Common myeloid progenitor, CD34-positive (primary cell): ENCODE measurements at regions not wholly inside any gene's neighbourhood (a gene's known extent, or its start where the extent isn't known, plus 50 kb on each side); places are given as distances from the start of the nearest gene placed in this dataset.

Experiments used
- CTCF ChIA-PET: fragments of 350-600 bp; sonication (Branson Sonifier 250); formaldehyde crosslinking; loops from one replicate; lab custom pipeline; 2021; ENCODE audit warnings: antibody characterized with exemption; lab: Charles Lee
- POLR2A ChIA-PET: fragments of 350-600 bp; sonication (Branson Sonifier 250); formaldehyde crosslinking; loops from one replicate; lab custom pipeline; 2021; ENCODE audit warnings: antibody characterized with exemption; lab: Charles Lee
- DNase-seq, 3 donors: peaks; one replicate each; pipeline versions ENCODE4 v3.0.0 to v3.0.0-alpha.2; 2013
- H3K27ac ChIP-seq, 2 experiments: 1 replicate in 1 of 2; 2 replicates in 1 of 2; pipeline ENCODE4 v1.7.0; 2013; ENCODE audit warnings: inconsistent platforms in 2 of 2, low read length in 2 of 2, mild to moderate bottlenecking in 2 of 2, low read depth in 1 of 2, moderate library complexity in 1 of 2; ENCODE audit not compliant: severe bottlenecking in 2 of 2, insufficient read depth in 1 of 2, poor library complexity in 1 of 2
- H3K27me3 ChIP-seq, 5 experiments: replicated peaks in 2 of 5; 1 replicate in 3 of 5; 2 replicates in 2 of 5; pipeline versions ENCODE4 v1.6.1 to v1.7.0; 2013; ENCODE audit warnings: low read length in 4 of 5, mild to moderate bottlenecking in 2 of 5, moderate library complexity in 2 of 5, inconsistent platforms in 1 of 5; ENCODE audit not compliant: insufficient read depth in 5 of 5, control insufficient read depth in 4 of 5
- H3K36me3 ChIP-seq, 4 experiments: 1 replicate in 2 of 4; 2 replicates in 2 of 4; pipeline versions ENCODE4 v1.6.1 to v1.7.0; 2013; ENCODE audit warnings: low read length in 3 of 4, control low read depth in 1 of 4, mild to moderate bottlenecking in 1 of 4; ENCODE audit not compliant: control insufficient read depth in 4 of 4, insufficient read depth in 4 of 4
- H3K4me1 ChIP-seq, 4 experiments: 1 replicate in 3 of 4; 2 replicates in 1 of 4; pipeline versions ENCODE4 v1.6.1 to v1.7.1; 2013; ENCODE audit warnings: low read length in 3 of 4, mild to moderate bottlenecking in 3 of 4, control low read depth in 1 of 4, inconsistent platforms in 1 of 4, moderate library complexity in 1 of 4; ENCODE audit not compliant: control insufficient read depth in 4 of 4, insufficient read depth in 4 of 4; ENCODE audit errors: control extremely low read depth in 1 of 4
- H3K4me3 ChIP-seq, 7 experiments: 1 replicate in 4 of 7; 2 replicates in 3 of 7; pipeline versions ENCODE4 v1.5.1 to v1.7.0; 2013; ENCODE audit warnings: mild to moderate bottlenecking in 7 of 7, low read length in 6 of 7, moderate library complexity in 6 of 7, inconsistent platforms in 2 of 7, low read depth in 2 of 7, control low read depth in 1 of 7; ENCODE audit not compliant: insufficient read depth in 4 of 7, control insufficient read depth in 1 of 7; ENCODE audit errors: extremely low read depth in 1 of 7
- H3K9me3 ChIP-seq, 5 experiments: 1 replicate in 4 of 5; 2 replicates in 1 of 5; pipeline versions ENCODE4 v1.6.1 to v1.7.1; 2013; ENCODE audit warnings: low read length in 4 of 5, mild to moderate bottlenecking in 2 of 5, inconsistent platforms in 1 of 5, low read depth in 1 of 5, moderate library complexity in 1 of 5; ENCODE audit not compliant: control insufficient read depth in 4 of 5, insufficient read depth in 2 of 5; ENCODE audit errors: control extremely low read depth in 1 of 5
- WGBS: methylation state at CpG from one replicate; pipeline ENCODE4 v1.1.5; 2013; ENCODE audit not compliant: insufficient coverage; 5-methylcytosine and 5-hydroxymethylcytosine counted together

GRCh38 chr18:73653827-73654226 lies 493.8 kb downstream of the FBXO15 start:
- 80% methylated on average over 2 of the region's 4 CpGs for WGBS
- Histone ChIP-seq H3K4me3 (no peak overlapping the region), H3K9me3 (no peaks in the 10 kb centered on the region), H3K36me3 (no peaks in the 10 kb centered on the region), H3K27me3 (no peaks in the 10 kb centered on the region), H3K4me1 (no peaks in the 10 kb centered on the region), H3K27ac (no peak overlapping the region)
- ChIA-PET POLR2A (interaction anchor here (0.6 kb wide), 1 partner anchor 111 kb away, joined by 4 read pairs; no protein-coding TSS in a partner anchor), CTCF (no interaction called here)
- no peak for DNase-seq

GRCh38 chr18:73653251-73653650 lies 494.4 kb downstream of the FBXO15 start:
- H3K27ac ChIP-seq: no peak overlapping the region
- CTCF ChIA-PET: no interaction called here
- WGBS: 100% methylated on average over 1 of the region's 3 CpGs

GRCh38 chr18:73647391-73647790 lies 500.2 kb downstream of the FBXO15 start:
- H3K27ac ChIP-seq: no peak overlapping the region
- no peaks in the 10 kb centered on the region for H3K36me3 ChIP-seq
- no peaks in the 10 kb centered on the region for H3K27me3 ChIP-seq
- no peak overlapping the region for H3K4me3 ChIP-seq
- 96% methylated on average over 2 of the region's 5 CpGs for WGBS
- ChIA-PET CTCF (no interaction called here), POLR2A (no interaction called here)
- DNase-seq: no peak
- H3K9me3 ChIP-seq: no peaks in the 10 kb centered on the region
- peaks cover 0 to 2% (median 0%) of the 10 kb centered on the region in 4 experiments for H3K4me1 ChIP-seq

More at GRCh38 chr18:73653251-73653650, 494.4 kb downstream of the FBXO15 start:
- no peaks in the 10 kb centered on the region for H3K36me3 ChIP-seq
- no peaks in the 10 kb centered on the region for H3K27me3 ChIP-seq
- POLR2A ChIA-PET: no interaction called here
- peaks cover 0 to 2% (median 0%) of the 10 kb centered on the region in 4 experiments for H3K4me1 ChIP-seq
- H3K9me3 ChIP-seq: no peaks in the 10 kb centered on the region
- H3K4me3 ChIP-seq: no peak overlapping the region
- no peak for DNase-seq

- Histone ChIP-seq H3K9me3 (no peaks in the 10 kb centered on the region), H3K4me3 (no peak overlapping the region), H3K27ac (no peak overlapping the region), H3K36me3 (no peaks in the 10 kb centered on the region), H3K27me3 (no peaks in the 10 kb centered on the region), H3K4me1 (peaks cover 0 to 2% (median 0%) of the 10 kb centered on the region in 4 experiments)
- 95% methylated on average over 1 of the region's 3 CpGs for WGBS
- POLR2A ChIA-PET: no interaction called here
- CTCF ChIA-PET: no interaction called here
- no peak for DNase-seq
Observed at GRCh38 chr18:73646772-73647171, 500.9 kb downstream of the FBXO15 start.

GRCh38 chr18:73646196-73646595 lies 501.4 kb downstream of the FBXO15 start:
- 24% methylated on average over 4 of the region's 4 CpGs for WGBS
- H3K36me3 ChIP-seq: no peaks in the 10 kb centered on the region
- no peaks in the 10 kb centered on the region for H3K27me3 ChIP-seq
- no peak overlapping the region for H3K4me3 ChIP-seq
- no peak overlapping the region for H3K27ac ChIP-seq
- H3K4me1 ChIP-seq: peaks cover 0 to 2% (median 0%) of the 10 kb centered on the region in 4 experiments
- no peak for DNase-seq
- POLR2A ChIA-PET: interaction anchor here (0.5 kb wide), 1 partner anchor 19 kb away, joined by 3 read pairs; no protein-coding TSS in a partner anchor
- CTCF ChIA-PET: no interaction called here
- no peaks in the 10 kb centered on the region for H3K9me3 ChIP-seq

GRCh38 chr18:73645160-73645715 lies 502.4 kb downstream of the FBXO15 start:
- ChIA-PET POLR2A (no interaction called here), CTCF (no interaction called here)
- DNase-seq: no peak
- no peaks in the 10 kb centered on the region for H3K27me3 ChIP-seq
- no peak overlapping the region for H3K27ac ChIP-seq
- no peaks in the 10 kb centered on the region for H3K36me3 ChIP-seq
- no peaks in the 10 kb centered on the region for H3K9me3 ChIP-seq
- 100% methylated on average over 1 of the region's 2 CpGs for WGBS
- no peak overlapping the region for H3K4me3 ChIP-seq
- H3K4me1 ChIP-seq: peaks cover 0 to 2% (median 0%) of the 10 kb centered on the region in 4 experiments

- no peak for DNase-seq
- no peaks in the 10 kb centered on the region for H3K27me3 ChIP-seq
- ChIA-PET CTCF (no interaction called here), POLR2A (no interaction called here)
- H3K27ac ChIP-seq: no peak overlapping the region
- no peaks in the 10 kb centered on the region for H3K36me3 ChIP-seq
- no peaks in the 10 kb centered on the region for H3K4me1 ChIP-seq
- 97% methylated on average over 4 of the region's 6 CpGs for WGBS
- no peaks in the 10 kb centered on the region for H3K9me3 ChIP-seq
- no peak overlapping the region for H3K4me3 ChIP-seq
Observed at GRCh38 chr18:73639788-73640187, 507.8 kb downstream of the FBXO15 start.
